H1 (cell line): ENCODE measurements at regions not wholly inside any gene's neighbourhood (a gene's known extent, or its start where the extent isn't known, plus 50 kb on each side); places are given as distances from the start of the nearest gene placed in this dataset.

Experiments
- CHD1 ChIP-seq: IDR thresholded peaks from 2 replicates; pipeline ENCODE4 v1.6.1; 2012; ENCODE audit warnings: low read depth, low read length, improper control_type of control experiment
- HDAC6 ChIP-seq: IDR thresholded peaks from one replicate; pipeline ENCODE4 v1.7.1; 2012; ENCODE audit warnings: low read depth, mild to moderate bottlenecking, inconsistent platforms, low read length, moderate library complexity
- TF ChIP-seq, protein P1 (sequence below): IDR thresholded peaks from 2 replicates; pipeline ENCODE4 v1.6.1; 2012; ENCODE audit warnings: inconsistent platforms
- TF ChIP-seq, protein P2 (sequence below), 3 experiments: IDR thresholded peaks; 1 replicate in 2 of 3; 2 replicates in 1 of 3; pipeline versions ENCODE4 v1.5.1 to v1.6.1; 2011; ENCODE audit warnings: low read length in 3 of 3, mild to moderate bottlenecking in 3 of 3, inconsistent platforms in 2 of 3, low read depth in 1 of 3, moderate library complexity in 1 of 3; ENCODE audit not compliant: insufficient read depth in 1 of 3; ENCODE audit errors: control extremely low read depth in 1 of 3
- TF ChIP-seq, protein P3 (sequence below): IDR thresholded peaks from 2 replicates; pipeline ENCODE4 v1.6.1; 2011; ENCODE audit warnings: low read depth, mild to moderate bottlenecking, low read length; ENCODE audit not compliant: insufficient read depth
- TF ChIP-seq, protein P4 (sequence below): IDR thresholded peaks from 2 replicates; pipeline ENCODE4 v1.6.1; 2012; ENCODE audit warnings: low read length, inconsistent platforms

DNA sequence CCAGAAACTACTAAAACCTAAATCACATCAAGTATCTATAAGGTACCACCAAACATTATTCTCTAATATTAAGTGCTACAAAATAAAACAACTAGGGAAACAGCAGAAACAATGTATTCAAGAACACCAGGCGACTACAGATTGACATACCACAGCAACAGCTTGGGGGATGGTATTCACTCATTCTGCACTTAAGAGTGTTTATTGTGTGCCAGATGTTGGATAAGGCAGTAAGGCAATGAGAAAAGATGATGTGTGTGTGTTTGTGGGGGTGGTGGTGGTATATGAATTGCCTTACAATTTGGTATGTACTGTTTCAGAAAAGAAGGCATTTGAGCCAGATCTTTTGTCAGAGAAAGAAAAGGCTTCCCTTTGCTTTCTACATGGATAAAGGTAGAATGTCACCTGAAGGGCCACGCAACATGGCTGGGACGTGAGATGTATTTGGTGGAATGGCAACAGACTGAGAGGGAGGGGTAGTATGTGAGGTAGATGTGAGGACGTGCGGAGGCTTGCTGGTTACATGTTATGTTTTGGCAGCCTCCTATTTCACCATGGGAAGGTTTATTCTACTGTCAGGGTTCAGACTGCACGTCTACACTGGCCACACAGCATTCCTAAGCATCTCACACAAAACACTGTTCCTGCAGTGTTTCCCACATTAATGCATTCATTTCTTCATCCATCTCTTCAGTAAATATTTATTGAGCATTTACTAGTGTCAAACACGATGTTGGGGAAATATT is 300.7 kb downstream of the KLF12 start (continued):
- TF ChIP-seq, protein P1, sequence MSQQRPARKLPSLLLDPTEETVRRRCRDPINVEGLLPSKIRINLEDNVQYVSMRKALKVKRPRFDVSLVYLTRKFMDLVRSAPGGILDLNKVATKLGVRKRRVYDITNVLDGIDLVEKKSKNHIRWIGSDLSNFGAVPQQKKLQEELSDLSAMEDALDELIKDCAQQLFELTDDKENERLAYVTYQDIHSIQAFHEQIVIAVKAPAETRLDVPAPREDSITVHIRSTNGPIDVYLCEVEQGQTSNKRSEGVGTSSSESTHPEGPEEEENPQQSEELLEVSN = no peak
- TF ChIP-seq, protein P2, sequence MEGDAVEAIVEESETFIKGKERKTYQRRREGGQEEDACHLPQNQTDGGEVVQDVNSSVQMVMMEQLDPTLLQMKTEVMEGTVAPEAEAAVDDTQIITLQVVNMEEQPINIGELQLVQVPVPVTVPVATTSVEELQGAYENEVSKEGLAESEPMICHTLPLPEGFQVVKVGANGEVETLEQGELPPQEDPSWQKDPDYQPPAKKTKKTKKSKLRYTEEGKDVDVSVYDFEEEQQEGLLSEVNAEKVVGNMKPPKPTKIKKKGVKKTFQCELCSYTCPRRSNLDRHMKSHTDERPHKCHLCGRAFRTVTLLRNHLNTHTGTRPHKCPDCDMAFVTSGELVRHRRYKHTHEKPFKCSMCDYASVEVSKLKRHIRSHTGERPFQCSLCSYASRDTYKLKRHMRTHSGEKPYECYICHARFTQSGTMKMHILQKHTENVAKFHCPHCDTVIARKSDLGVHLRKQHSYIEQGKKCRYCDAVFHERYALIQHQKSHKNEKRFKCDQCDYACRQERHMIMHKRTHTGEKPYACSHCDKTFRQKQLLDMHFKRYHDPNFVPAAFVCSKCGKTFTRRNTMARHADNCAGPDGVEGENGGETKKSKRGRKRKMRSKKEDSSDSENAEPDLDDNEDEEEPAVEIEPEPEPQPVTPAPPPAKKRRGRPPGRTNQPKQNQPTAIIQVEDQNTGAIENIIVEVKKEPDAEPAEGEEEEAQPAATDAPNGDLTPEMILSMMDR (IDR thresholded peaks at IDR 0.05; ENCODE audit: control extremely low read depth in 1 of 3, insufficient read depth in 1 of 3, low read depth in 1 of 3, low read length in 3 of 3) = no peak
- TF ChIP-seq HDAC6 (no peak), CHD1 (no peak)
- TF ChIP-seq, protein P3, sequence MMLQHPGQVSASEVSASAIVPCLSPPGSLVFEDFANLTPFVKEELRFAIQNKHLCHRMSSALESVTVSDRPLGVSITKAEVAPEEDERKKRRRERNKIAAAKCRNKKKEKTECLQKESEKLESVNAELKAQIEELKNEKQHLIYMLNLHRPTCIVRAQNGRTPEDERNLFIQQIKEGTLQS = no peak
- TF ChIP-seq, protein P4, sequence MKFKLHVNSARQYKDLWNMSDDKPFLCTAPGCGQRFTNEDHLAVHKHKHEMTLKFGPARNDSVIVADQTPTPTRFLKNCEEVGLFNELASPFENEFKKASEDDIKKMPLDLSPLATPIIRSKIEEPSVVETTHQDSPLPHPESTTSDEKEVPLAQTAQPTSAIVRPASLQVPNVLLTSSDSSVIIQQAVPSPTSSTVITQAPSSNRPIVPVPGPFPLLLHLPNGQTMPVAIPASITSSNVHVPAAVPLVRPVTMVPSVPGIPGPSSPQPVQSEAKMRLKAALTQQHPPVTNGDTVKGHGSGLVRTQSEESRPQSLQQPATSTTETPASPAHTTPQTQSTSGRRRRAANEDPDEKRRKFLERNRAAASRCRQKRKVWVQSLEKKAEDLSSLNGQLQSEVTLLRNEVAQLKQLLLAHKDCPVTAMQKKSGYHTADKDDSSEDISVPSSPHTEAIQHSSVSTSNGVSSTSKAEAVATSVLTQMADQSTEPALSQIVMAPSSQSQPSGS = no peak
